HEK293T (cell line): ENCODE measurements at regions not wholly inside any gene's neighbourhood (a gene's known extent, or its start where the extent isn't known, plus 50 kb on each side); places are given as distances from the start of the nearest gene placed in this dataset.

Experiments
- ARNT ChIP-seq: fragments of 450-650 bp; IDR thresholded peaks from 2 replicates; pipeline ENCODE4 v1.6.1; 2017; ENCODE audit warnings: mild to moderate bottlenecking
- ELF4 ChIP-seq: fragments of 450-650 bp; IDR thresholded peaks from 2 replicates; pipeline ENCODE4 v1.6.1; 2017; ENCODE audit warnings: antibody characterized with exemption
- FOXA1 ChIP-seq: fragments of 450-650 bp; IDR thresholded peaks from 2 replicates; pipeline ENCODE4 v1.6.1; 2016; ENCODE audit warnings: mild to moderate bottlenecking
- FOXK2 ChIP-seq: fragments of 450-650 bp; IDR thresholded peaks from 2 replicates; pipeline ENCODE4 v1.6.1; 2016; ENCODE audit warnings: mild to moderate bottlenecking
- FOXM1 ChIP-seq: fragments of 450-650 bp; IDR thresholded peaks from 2 replicates; pipeline ENCODE4 v1.6.1; 2017; ENCODE audit warnings: mild to moderate bottlenecking, borderline replicate concordance
- LEF1 ChIP-seq: fragments of 450-650 bp; IDR thresholded peaks from 2 replicates; pipeline ENCODE4 v1.6.1; 2017; ENCODE audit warnings: mild to moderate bottlenecking, borderline replicate concordance
- SP1 ChIP-seq: fragments of 450-650 bp; IDR thresholded peaks from 2 replicates; pipeline ENCODE4 v1.6.1; 2017

- TF ChIP-seq FOXA1 (no peak), ELF4 (no peak), LEF1 (no peak), SP1 (no peak), FOXM1 (no peak), ARNT (no peak), FOXK2 (no peak)
Observed at GRCh38 chr5:145068721-145069120, 766.4 kb downstream of the PRELID2 start.
